SK-N-SH treated with all-trans-retinoic acid at 6 μM for 48 hours (cell line): ENCODE measurements at regions not wholly inside any gene's neighbourhood (a gene's known extent, or its start where the extent isn't known, plus 50 kb on each side); places are given as distances from the start of the nearest gene placed in this dataset.

Experiments
- CSDC2 ChIP-seq: fragments of 250-450 bp; sonication (Bioruptor Pico); IDR thresholded peaks from 2 replicates; pipeline ENCODE4 v1.5.0; 2020; ENCODE audit warnings: mild to moderate bottlenecking, moderate library complexity
- TCF4 ChIP-seq: fragments of 250-450 bp; sonication (Bioruptor Pico); IDR thresholded peaks from 2 replicates; pipeline ENCODE4 v1.8.0; 2021; ENCODE audit warnings: mild to moderate bottlenecking, moderate library complexity, borderline replicate concordance
- ZFP30 ChIP-seq: fragments of 450-650 bp; formaldehyde crosslinking; IDR thresholded peaks from 2 replicates; pipeline ENCODE4 v1.5.0; 2022; ENCODE audit warnings: mild to moderate bottlenecking, moderate library complexity
- TF ChIP-seq, protein P1 (sequence below): fragments of 250-450 bp; sonication (Bioruptor Pico); IDR thresholded peaks from 2 replicates; pipeline ENCODE4 v1.5.1; 2020; ENCODE audit warnings: low read depth, mild to moderate bottlenecking, moderate library complexity

DNA sequence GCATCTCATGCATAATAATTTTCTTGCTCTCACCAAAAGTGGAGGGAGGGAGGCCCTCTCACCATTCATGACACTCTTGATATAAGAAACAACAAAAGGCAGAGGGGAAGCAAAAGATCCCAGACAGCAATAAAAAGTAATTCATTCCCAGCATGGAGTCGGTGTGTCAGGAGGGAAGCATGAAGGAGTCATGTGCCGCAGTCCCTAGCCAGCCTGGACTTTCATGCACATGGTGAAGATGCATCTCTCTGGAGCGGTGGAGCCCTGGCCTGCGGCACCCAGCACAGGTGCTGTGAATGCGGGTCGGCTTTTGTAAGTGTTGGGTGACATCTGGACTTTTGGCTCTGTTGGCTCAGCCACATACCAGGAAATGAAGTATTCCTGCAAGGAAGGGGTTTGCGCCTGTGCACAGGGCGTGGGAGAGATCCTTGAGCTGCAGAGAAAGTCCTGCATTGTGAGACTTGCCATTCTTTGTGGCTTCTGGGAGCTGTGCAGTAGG, 119.4 kb downstream of the COPS8 start:
- no peak for TF ChIP-seq TCF4 (CRISPR knock-in tag)
- no peak for TF ChIP-seq CSDC2 (CRISPR knock-in tag)
- no peak for TF ChIP-seq ZFP30 (CRISPR knock-in tag)
- TF ChIP-seq, protein P1, sequence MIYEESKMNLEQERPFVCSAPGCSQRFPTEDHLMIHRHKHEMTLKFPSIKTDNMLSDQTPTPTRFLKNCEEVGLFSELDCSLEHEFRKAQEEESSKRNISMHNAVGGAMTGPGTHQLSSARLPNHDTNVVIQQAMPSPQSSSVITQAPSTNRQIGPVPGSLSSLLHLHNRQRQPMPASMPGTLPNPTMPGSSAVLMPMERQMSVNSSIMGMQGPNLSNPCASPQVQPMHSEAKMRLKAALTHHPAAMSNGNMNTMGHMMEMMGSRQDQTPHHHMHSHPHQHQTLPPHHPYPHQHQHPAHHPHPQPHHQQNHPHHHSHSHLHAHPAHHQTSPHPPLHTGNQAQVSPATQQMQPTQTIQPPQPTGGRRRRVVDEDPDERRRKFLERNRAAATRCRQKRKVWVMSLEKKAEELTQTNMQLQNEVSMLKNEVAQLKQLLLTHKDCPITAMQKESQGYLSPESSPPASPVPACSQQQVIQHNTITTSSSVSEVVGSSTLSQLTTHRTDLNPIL (CRISPR knock-in tag) = no peak
